Testis (tissue), 2 donors: ENCODE measurements at regions not wholly inside any gene's neighbourhood (a gene's known extent, or its start where the extent isn't known, plus 50 kb on each side); places are given as distances from the start of the nearest gene placed in this dataset.

ENCODE experiments used
- CTCF ChIP-seq, 3 experiments: fragments of 450-650 bp in 2 of 3; fragments of 200-600 bp in 1 of 3; sonication (generic) in 1 of 3; IDR thresholded peaks; one replicate each; pipeline ENCODE4 v1.5.1; 2016 to 2019; ENCODE audit warnings: antibody characterized with exemption in 3 of 3, mild to moderate bottlenecking in 2 of 3, moderate library complexity in 1 of 3
- POLR2A ChIP-seq: fragments of 450-650 bp; IDR thresholded peaks from one replicate; pipeline ENCODE4 v1.6.1; 2017; ENCODE audit warnings: antibody characterized with exemption, mild to moderate bottlenecking, moderate library complexity

GRCh38 chr1:95406279-95406678 lies 172.3 kb downstream of the RWDD3 start:
- TF ChIP-seq CTCF (IDR thresholded peaks at IDR 0.05): no peak
- TF ChIP-seq POLR2A: no peak
